Activated naive CD4-positive, alpha-beta T cell treated with anti-CD3 and anti-CD28 coated beads, Interleukin-2, amount 50 U/mL, for 72 hours (primary cell): ENCODE measurements at regions not wholly inside any gene's neighbourhood (a gene's known extent, or its start where the extent isn't known, plus 50 kb on each side); places are given as distances from the start of the nearest gene placed in this dataset.
A peak's percentile ranks its signal among the peaks of the same experiment; 100 is the strongest.

Experiments
- ATAC-seq, 2 donors: fragments of 150-1000 bp; cut with Tn5 transposase; 2 replicates each; pipeline ENCODE4 v1.10.0; 2021; ENCODE audit warnings: mild to moderate bottlenecking in 2 of 2, moderate library complexity in 2 of 2
- DNase-seq, 2 donors: peaks; one replicate each; pipeline ENCODE4 v3.0.0; 2021 to 2022; ENCODE audit warnings: low spot score in 2 of 2
- H3K27ac Mint-ChIP-seq, 2 donors: one replicate each; pipeline ENCODE4 v1.8.0; 2022; ENCODE audit warnings: mild to moderate bottlenecking in 2 of 2, mixed read lengths in 2 of 2
- H3K36me3 Mint-ChIP-seq, 2 donors: one replicate each; pipeline ENCODE4 v1.8.0; 2022; ENCODE audit warnings: mixed read lengths in 2 of 2
- H3K9me3 Mint-ChIP-seq, 2 donors: one replicate each; pipeline ENCODE4 v1.8.0; 2022; ENCODE audit warnings: mixed read lengths in 2 of 2

DNA sequence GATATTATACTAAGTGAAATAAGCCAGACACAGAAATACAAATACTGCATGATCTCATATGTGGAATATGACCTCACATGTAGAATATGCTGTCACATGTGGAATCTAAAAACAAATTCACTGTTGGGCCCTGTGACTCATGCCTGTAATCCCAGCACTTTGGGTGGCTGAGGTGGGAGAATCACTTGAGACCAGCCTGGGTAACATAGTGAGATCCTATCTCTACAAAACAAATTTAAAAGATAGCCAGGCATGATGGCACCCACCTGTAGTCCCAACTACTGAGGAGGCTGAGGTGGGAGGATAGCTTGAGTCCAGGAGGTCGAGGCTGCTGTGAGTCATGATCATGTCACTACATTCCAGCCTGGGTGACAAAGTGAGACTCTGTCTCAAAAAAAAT, 160.3 kb downstream of the PTEN start:
- H3K9me3 Mint-ChIP-seq, result peaks cover 0 to 6% of the 10 kb centered on the region in 2 donors
- DNase-seq (no peak), ATAC-seq (no peak)
- H3K27ac Mint-ChIP-seq, result no peak overlapping the region
- peaks cover 0 to 6% of the 10 kb centered on the region in 2 donors for H3K36me3 Mint-ChIP-seq

DNA sequence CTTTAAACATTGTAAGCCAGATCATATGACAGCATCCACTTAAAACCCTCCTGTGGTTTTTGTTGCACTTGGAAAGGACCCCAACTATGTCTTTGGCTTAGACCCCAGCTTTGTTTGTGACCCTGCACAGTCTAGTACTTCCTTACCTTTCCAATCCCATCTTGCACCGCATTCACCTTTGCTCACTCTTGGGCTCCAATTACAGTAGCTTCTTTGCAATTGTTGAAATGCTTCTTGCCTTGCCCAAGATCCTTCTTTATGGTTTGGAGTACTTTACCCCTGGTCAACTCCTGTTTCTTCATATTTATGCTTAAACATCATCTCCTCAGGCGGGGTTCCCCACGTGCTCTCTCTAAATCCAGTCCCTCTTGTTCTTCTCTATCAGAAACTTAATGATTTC, 162.6 kb downstream of the PTEN start:
- H3K36me3 Mint-ChIP-seq, result peaks cover 0 to 5% of the 10 kb centered on the region in 2 donors
- DNase-seq (no peak), ATAC-seq (no peak)
- H3K27ac Mint-ChIP-seq, result no peak overlapping the region
- H3K9me3 Mint-ChIP-seq, result peaks cover 0 to 5% of the 10 kb centered on the region in 2 donors

DNA sequence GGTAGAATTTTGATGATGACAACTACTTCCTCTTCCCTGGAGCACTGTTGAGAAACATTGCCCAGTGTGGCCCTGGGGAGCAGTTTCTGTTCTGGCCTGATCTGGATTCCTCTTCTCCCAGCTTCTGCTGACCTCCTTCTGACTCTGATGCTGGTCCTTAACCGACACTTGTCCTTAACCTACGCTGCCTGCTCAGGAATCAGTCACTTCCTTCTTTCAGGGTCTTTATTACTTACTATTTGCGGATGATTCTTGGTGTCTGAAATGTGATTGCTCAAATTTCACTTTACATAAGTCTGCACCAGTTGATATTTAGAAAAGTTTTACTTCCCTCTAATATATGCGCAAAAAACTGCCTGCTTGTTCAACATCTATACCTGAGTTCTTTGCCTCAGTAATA, 164.1 kb downstream of the PTEN start:
- H3K9me3 Mint-ChIP-seq, result no peaks in the 10 kb centered on the region
- no peak for DNase-seq
- H3K27ac Mint-ChIP-seq, result no peak overlapping the region
- ATAC-seq, result no peak
- no peaks in the 10 kb centered on the region for H3K36me3 Mint-ChIP-seq

DNA sequence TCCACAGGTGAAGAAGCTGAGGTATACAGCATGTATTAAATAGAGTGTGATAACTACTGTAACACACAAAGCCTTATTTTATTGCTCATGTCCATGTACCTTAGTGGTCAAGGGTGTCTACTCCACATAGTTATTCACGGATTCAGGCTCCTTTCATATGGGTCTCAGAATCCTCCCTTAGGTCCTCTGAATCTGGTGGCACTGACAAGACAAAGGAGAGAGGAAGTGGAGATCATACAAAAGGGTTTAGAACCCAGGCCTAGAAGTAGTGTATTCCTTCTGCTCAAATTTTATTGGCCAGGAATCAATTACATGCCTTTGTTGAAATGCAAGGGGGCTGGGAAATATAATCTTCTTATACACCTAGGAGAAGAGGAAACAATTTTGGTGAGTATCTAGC, 164.6 kb downstream of the PTEN start:
- no peak for DNase-seq
- no peak overlapping the region for H3K27ac Mint-ChIP-seq
- H3K9me3 Mint-ChIP-seq, result no peaks in the 10 kb centered on the region
- H3K36me3 Mint-ChIP-seq, result no peaks in the 10 kb centered on the region
- no peak for ATAC-seq

DNA sequence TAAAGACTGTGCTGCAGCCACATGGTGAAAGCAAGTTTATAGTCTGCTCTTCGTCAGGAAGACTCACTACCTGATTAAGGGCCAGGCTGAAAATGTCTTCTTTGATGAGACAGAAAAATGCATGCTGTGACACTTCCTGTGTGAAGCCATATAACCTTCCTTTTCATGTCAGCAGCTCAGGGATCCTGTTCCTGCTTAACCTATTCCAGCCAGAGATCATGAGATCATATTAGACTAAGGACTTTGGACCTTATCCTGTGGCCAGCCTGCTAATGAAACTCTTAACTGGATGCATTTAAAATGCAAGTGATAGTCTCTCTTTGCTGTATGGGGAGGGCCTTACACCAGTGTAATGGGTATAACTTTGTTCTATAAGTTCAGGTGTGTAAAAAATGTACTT, 165.2 kb downstream of the PTEN start:
- Mint-ChIP-seq H3K36me3 (no peaks in the 10 kb centered on the region), H3K9me3 (no peaks in the 10 kb centered on the region), H3K27ac (no peak overlapping the region)
- ATAC-seq (no peak), DNase-seq (no peak)

DNA sequence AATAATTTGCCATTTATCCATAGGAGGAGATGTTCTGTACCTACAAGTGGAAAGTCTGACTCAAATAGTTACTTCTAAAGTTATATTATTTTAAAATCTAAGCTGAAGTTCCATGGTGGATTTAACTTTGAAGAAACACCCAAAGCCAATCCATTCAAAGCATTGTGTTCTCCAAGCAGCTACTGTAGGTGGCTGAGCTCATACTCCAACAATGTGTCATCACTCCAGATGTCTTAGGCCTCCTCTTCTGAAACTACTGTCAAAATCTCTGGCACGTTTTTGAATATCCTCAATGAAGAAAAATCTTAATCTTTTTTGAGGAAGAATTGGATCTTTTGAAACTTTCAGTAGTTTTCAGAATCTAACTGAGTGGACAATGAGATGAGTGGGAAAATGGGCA, 169.1 kb downstream of the PTEN start:
- H3K36me3 Mint-ChIP-seq, result no peaks in the 10 kb centered on the region
- no peak overlapping the region for H3K27ac Mint-ChIP-seq
- no peaks in the 10 kb centered on the region for H3K9me3 Mint-ChIP-seq
- DNase-seq, result no peak
- no peak for ATAC-seq

DNA sequence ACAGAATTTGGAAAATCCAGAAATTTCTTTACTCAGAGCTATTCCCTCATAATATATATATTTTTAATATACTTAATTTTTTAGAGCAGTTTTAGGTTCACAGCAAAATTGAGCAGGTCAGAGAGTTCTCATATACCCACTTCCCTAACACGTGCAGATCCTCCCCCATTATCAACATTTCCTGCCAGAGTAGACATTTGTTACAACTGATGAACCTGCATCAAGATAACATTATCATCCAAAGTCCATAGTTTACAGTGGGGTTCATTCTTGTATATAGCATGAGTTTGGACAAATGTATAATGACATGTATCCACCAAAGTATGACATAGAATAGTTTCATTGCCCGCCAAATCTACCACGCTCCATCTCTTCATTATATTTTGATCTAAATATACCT, 170.0 kb downstream of the PTEN start:
- no peak for ATAC-seq
- Mint-ChIP-seq H3K27ac (no peak overlapping the region), H3K9me3 (no peaks in the 10 kb centered on the region), H3K36me3 (no peaks in the 10 kb centered on the region)
- no peak for DNase-seq

DNA sequence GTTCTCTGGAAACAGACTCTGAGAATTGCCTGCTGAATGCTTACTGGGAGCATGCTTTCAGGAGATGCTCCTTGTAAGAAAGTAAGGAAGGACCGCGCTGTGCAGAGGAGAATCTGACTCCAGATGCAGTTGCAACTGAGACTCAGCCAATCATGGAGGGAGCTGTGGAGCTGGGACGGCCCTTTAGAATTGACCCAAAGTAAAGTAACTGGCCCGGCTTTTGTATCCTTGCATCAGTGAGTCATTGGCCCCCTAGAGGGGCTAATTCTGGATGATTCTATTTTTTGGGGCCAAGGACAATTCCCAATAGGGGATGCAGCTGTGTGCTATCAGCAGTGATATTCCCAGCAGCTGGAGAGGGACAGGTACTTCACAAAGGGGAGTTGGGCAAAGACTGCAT, 170.4 kb downstream of the PTEN start:
- DNase-seq, result no peak
- no peaks in the 10 kb centered on the region for H3K36me3 Mint-ChIP-seq
- no peak for ATAC-seq
- H3K9me3 Mint-ChIP-seq, result no peaks in the 10 kb centered on the region
- H3K27ac Mint-ChIP-seq, result no peak overlapping the region

DNA sequence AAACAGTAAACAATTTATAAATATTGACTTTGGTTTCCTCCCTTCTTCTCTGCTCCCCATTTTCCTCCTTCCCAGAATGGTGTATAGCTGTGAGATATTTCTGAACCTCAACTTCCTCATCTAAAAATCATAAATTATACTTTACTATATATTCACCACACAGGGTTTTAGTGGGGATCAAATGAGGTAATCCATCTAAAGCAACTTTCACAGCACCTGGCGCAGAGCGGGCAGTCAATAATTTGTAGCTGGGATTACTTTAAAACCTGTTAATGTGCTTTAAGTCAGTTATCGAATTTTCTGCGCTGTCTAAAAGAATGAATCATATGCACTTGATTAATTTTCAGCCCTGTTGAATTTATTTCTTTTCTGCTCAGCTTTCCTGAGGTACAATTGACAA, 172.7 kb downstream of the PTEN start:
- Mint-ChIP-seq H3K27ac (no peak overlapping the region), H3K9me3 (no peaks in the 10 kb centered on the region), H3K36me3 (no peaks in the 10 kb centered on the region)
- ATAC-seq (no peak), DNase-seq (no peak)

DNA sequence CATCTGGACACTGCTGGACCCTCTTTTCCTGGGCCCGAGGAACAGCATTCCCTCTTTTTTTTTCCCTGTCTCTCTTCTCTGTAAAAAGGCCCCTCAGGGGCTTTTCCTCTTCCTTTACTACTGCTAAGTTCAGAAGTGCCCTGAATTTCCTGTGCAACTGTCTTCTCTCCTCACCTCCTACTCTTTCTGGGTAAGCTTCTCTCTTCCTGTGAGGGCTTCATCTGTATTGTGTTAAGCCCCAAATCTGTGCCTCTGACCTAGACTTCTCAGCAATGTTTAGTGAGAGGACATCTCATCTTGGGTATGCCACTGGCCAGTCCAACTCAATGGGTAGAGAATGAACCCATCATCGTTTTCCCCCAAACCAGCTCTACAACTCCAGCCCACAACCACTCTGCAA, 174.2 kb downstream of the PTEN start:
- H3K27ac Mint-ChIP-seq, result peak overlapping the region in 1 of 2 donors; percentile 62
- H3K36me3 Mint-ChIP-seq, result no peaks in the 10 kb centered on the region
- ATAC-seq (no peak), DNase-seq (no peak)
- H3K9me3 Mint-ChIP-seq, result no peaks in the 10 kb centered on the region

DNA sequence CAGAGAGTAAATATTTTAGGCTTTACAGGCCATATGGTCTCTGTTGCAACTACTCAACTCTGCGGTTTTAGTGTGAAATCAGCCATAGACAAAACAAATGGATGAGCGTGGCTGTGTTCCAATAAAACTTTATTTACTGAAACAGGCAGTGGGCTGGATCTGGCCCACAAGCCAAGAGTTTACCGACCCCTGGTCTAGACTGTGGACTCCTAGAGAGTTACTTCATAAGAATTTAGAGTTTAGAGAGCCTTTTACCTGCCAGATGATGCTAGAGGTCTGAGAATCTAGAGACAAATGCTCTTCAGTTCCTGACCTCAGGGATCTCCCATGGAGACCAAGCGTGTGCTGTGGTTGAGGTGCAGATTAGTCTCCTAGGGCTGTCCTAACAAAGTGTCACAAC, 174.8 kb downstream of the PTEN start:
- DNase-seq (no peak), ATAC-seq (no peak)
- Mint-ChIP-seq H3K36me3 (no peaks in the 10 kb centered on the region), H3K27ac (no peak overlapping the region), H3K9me3 (no peaks in the 10 kb centered on the region)

DNA sequence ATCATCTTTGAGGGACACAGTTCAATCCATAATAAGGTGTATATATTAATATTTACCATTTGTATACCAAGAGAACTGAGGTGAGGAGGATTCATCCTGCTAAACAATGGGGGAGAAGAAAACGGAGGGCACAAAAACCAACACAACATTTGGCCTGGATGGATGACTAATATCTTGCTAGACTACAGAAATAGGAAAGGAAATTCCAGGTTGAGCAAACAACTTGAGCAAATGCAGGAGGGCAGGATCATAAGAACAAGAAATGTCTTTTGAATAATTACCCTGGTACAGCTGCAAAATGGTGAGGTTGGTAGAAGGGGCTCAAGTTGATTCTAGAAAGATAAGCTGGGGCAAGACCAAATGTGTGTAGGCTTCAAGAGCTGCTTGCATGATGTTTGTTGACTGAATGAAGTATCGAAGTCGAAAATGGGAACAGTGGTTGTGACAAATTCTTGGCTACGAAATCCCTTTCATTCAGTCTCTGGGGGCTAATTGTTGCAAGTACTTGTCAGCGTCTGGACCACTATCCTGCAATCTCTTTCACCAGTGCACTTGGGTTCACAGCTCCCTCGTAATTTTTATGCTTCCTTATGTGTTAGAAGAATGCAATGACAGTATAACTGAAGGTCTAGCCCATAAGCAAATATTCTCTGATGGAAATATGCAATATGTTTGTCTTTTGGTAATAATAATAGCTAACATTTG, 176.2 kb downstream of the PTEN start:
- Mint-ChIP-seq H3K36me3 (no peaks in the 10 kb centered on the region), H3K9me3 (no peaks in the 10 kb centered on the region), H3K27ac (no peak overlapping the region)
- no peak for DNase-seq
- no peak for ATAC-seq

DNA sequence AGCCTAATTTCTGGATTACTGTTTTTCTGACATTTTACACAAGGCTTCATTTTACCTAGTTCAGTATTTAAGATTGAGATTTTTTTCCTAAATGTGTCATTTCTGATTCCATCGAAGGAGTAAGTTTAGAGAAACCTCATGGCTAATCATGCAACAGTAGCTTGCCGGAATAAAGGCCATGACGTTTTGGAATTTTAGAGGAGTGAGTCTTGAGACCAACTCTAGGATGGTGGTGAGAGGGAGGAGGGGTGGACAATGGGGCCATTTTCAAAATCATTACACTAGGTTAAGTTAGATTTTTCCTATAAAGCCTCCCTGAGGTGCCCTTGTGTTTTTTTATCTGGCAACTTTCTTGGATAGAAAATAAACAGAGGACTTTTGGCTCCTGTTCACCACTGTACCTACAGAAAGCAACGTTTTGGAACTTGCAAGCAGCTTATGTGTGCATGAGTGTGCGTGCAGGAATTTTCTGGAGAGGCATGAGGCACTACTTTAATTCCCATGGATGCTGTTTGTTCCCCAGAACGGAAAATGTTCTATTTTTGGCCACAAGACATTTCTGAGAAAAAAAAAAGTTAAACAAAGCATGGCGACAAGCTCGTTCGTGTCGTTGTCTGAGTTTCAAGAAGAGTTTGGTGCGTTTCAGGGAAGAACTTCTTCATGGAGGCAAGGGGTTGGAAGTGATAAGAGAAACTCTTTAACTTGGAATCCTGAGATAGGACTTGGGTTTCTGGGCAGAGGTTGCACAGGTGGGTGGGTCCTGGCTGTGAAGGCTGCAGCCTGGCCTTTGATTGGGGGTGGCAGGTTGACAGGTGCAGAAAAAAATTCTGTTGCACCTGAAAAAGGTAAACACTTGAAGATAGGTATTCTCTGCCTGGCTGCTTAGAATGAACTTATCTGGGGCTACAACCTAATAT, 178.1 kb downstream of the PTEN start:
- Mint-ChIP-seq H3K27ac (no peak overlapping the region), H3K36me3 (no peaks in the 10 kb centered on the region), H3K9me3 (peaks cover 1 to 4% of the 10 kb centered on the region in 2 donors)
- DNase-seq, result no peak
- ATAC-seq, result no peak

DNA sequence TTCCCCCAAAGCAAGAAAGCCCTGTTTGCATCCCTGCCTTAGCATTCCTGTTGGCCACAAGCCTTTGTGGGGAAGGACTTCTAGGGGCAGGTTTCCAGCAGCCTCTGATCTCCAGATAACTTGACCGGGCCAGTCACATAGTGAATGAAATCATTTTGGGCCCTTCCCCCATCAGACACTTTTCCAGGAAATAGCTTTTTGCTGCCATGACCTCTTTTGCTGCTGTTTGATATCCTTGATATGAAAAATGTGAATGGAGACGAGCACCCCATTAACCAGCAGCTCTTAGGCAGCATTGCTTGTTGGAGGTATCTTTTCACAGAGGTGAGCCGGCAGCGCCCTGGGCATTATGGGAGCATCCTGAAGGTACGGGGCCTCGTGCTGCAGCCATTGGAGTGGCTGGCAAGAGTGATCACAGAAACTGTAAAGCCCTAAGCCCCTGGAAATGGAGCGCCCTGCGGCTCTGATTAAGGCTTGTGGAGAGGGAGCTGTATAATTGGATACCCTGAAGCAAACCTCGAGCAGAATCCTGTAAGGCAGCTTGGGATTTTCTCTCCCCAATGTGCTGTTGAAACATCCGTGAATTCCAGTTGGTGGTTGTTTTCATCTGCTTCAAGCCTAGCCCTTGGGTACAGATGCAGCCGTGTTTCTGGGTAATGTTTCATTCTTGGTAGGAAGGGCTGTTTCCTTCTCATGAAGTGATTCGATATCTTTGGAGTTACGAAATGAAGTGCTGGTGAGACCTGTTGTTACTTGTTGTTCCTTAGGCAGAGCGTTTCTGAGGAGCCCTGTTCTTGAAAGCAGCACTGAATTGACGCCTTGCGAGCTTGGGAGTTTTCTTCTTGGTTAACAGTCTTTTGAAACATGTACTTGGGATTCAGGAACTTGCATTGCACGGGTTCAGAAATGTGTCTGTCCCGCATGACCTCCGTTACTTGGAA, 179.0 kb downstream of the PTEN start:
- Mint-ChIP-seq H3K36me3 (no peaks in the 10 kb centered on the region), H3K27ac (no peak overlapping the region), H3K9me3 (peaks cover 6% of the 10 kb centered on the region in 2 donors)
- ATAC-seq, result no peak
- DNase-seq, result no peak

DNA sequence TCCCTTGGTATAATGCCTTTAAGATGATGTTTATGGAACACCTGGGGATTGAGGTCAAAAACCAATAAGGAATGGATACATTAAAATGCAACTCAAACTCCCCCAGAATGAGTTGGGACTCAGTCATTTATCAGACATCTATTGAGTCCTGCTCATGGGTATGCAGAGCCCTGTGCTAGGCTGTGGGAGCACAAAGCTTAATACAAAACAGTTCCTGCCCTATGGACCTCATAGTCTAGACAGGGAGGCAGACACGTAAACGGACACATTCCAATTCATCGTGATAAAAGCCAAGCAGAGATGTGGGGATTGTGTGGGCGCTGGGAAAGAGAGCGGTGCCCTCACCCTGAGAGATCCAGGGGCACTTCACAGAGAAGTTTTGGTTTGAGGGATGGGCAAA, 181.7 kb downstream of the PTEN start:
- ATAC-seq (no peak), DNase-seq (no peak)
- Mint-ChIP-seq H3K9me3 (peaks cover 6% of the 10 kb centered on the region in 2 donors), H3K36me3 (no peaks in the 10 kb centered on the region), H3K27ac (no peak overlapping the region)

DNA sequence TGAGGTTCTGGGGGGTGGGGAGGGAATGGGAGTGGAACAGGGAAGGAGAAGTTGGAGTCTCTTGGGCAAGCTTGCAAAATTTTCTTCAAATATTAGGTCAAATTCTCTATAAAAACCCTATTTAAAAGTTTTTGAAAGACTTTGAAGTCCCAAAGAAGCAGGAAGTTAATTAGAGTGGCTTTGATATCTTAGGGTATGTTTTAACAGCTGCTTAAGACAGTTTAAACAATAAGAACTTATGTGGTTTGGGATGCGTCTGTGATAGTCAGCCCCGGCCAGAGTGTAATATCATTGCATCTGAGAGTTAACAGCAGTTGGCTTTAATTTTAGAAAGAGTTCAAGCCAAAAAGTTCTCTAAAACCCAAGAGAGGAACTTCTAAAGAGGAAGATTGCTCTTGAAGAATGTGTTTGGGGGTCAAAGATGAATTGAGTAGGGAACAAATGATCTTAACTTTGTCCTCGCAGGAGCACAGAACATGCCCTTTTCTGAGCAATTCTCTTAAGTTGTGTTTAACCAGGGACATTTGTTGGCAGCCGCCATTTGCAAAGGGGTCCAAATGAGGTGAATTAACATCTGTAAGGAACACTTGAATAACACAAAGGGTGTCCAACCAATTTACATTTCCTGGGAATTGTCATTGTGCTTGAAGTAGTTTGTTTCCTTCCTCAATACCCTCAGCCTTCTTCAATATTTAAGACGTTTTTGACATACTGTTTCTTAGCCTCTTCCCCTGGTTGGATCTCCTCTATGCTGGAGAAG, 182.4 kb downstream of the PTEN start:
- peaks cover 6% of the 10 kb centered on the region in 2 donors for H3K9me3 Mint-ChIP-seq
- ATAC-seq, result no peak

More for the DNA sequence above, 182.4 kb downstream of the PTEN start:
- no peaks in the 10 kb centered on the region for H3K36me3 Mint-ChIP-seq
- no peak overlapping the region for H3K27ac Mint-ChIP-seq
- no peak for DNase-seq
